Stomach (tissue), 8 donors: ENCODE measurements at regions not wholly inside any gene's neighbourhood (a gene's known extent, or its start where the extent isn't known, plus 50 kb on each side); places are given as distances from the start of the nearest gene placed in this dataset.

Experiments used
- DNase-seq, 2 donors: peaks; one replicate each; pipeline versions ENCODE4 v3.0.0 to v3.0.0-alpha.2; 2013 to 2019
- H3K27ac ChIP-seq, 5 donors: fragments of 200-600 bp in 4 of 5; sonication (generic) in 4 of 5; one replicate each; pipeline ENCODE4 v1.5.1; 2013 to 2019; ENCODE audit warnings: mild to moderate bottlenecking in 1 of 5, moderate library complexity in 1 of 5
- H3K27me3 ChIP-seq, 3 donors: fragments of 200-600 bp; sonication (generic); one replicate each; pipeline ENCODE4 v1.5.1; 2017 to 2019; ENCODE audit warnings: mixed run types in 1 of 3
- H3K36me3 ChIP-seq, 4 donors: fragments of 200-600 bp; sonication (generic); 1 replicate in 3 of 4; 2 replicates in 1 of 4; pipeline ENCODE4 v1.5.1; 2016 to 2019
- H3K4me1 ChIP-seq, 4 donors: fragments of 200-600 bp; sonication (generic); one replicate each; pipeline ENCODE4 v1.5.1; 2016 to 2019
- H3K4me3 ChIP-seq, 4 donors: fragments of 200-600 bp; sonication (generic) in 3 of 4; one replicate each; pipeline ENCODE4 v1.5.1; 2016 to 2019; ENCODE audit warnings: mild to moderate bottlenecking in 1 of 4
- H3K9me3 ChIP-seq, 4 donors: fragments of 200-600 bp; sonication (generic); one replicate each; pipeline ENCODE4 v1.5.1; 2016 to 2019
- CTCF ChIP-seq, 7 experiments: fragments of 450-650 bp in 4 of 7; fragments of 200-600 bp in 3 of 7; sonication (generic) in 3 of 7; IDR thresholded peaks; one replicate each; pipeline ENCODE4 v1.5.1; 2016 to 2019; ENCODE audit warnings: antibody characterized with exemption in 7 of 7, control low read depth in 2 of 7, mild to moderate bottlenecking in 1 of 7
- EP300 ChIP-seq: sonication (generic); formaldehyde crosslinking; IDR thresholded peaks from one replicate; pipeline ENCODE4 v1.6.1; 2017; ENCODE audit warnings: antibody characterized with exemption
- POLR2A ChIP-seq, 4 donors: fragments of 450-650 bp; IDR thresholded peaks; one replicate each; pipeline ENCODE4 v1.6.1; 2016; ENCODE audit warnings: antibody characterized with exemption in 4 of 4, control low read depth in 2 of 4, mild to moderate bottlenecking in 1 of 4, moderate library complexity in 1 of 4
- POLR2AphosphoS5 ChIP-seq, 3 donors: sonication (generic); formaldehyde crosslinking; IDR thresholded peaks; one replicate each; pipeline ENCODE4 v1.6.1; 2016; ENCODE audit warnings: antibody characterized with exemption in 3 of 3
- WGBS, 5 donors: extraction: QIAGEN DNeasy Blood & Tissue Kit in 3 of 5; methylation state at CpG; one replicate each; pipeline versions ENCODE4 v1.1.5 to v1.1.7; 2013 to 2018; 5-methylcytosine and 5-hydroxymethylcytosine counted together
- intact Hi-C: fragments of 100-400 bp; cut with DNase I; formaldehyde crosslinking; loops from one replicate; pipeline ENCODE4 v1.15.1; 2023; ENCODE audit warnings: low total_unique reads
- donor health status: healthy with polysubstance abuse.
- donor health status: Bipolar disorder and iron deficiency.
- donor health status: healthy.

GRCh38 chr15:46344115-46344724 is 709.4 kb downstream of the SQOR start:
- 50 to 62% (median 55%) methylated on average over 2 of the region's 2 CpGs for WGBS, 5 donors
- intact Hi-C loops, result no loop called here
- peak in 1 of 2 donors; percentile 4 for DNase-seq
- Histone ChIP-seq H3K4me3 (no peak overlapping the region), H3K4me1 (no peaks in the 10 kb centered on the region), H3K9me3 (no peaks in the 10 kb centered on the region), H3K36me3 (no peaks in the 10 kb centered on the region), H3K27me3 (no peaks in the 10 kb centered on the region), H3K27ac (no peak overlapping the region)
- TF ChIP-seq EP300 (no peak), POLR2A (IDR thresholded peaks at IDR 0.05) (no peak), CTCF (IDR thresholded peaks at IDR 0.05) (no peak), POLR2AphosphoS5 (IDR thresholded peaks at IDR 0.05) (no peak)

- WGBS, 5 donors, result 72 to 85% (median 83%) methylated on average over 3 of the region's 3 CpGs
- Histone ChIP-seq H3K4me3 (no peak overlapping the region), H3K27ac (no peak overlapping the region), H3K4me1 (no peaks in the 10 kb centered on the region), H3K36me3 (no peaks in the 10 kb centered on the region), H3K9me3 (no peaks in the 10 kb centered on the region), H3K27me3 (no peaks in the 10 kb centered on the region)
- peak in 1 of 2 donors; percentile 10 for DNase-seq
- intact Hi-C loops, result no loop called here
- no peak for TF ChIP-seq EP300
- no peak for TF ChIP-seq POLR2AphosphoS5 (IDR thresholded peaks at IDR 0.05)
- TF ChIP-seq POLR2A (IDR thresholded peaks at IDR 0.05), result no peak
- TF ChIP-seq CTCF (IDR thresholded peaks at IDR 0.05), result no peak
These were observed 710.1 kb downstream of the SQOR start for GRCh38 chr15:46344915-46345314.

- WGBS, 5 donors, result 77 to 93% (median 89%) methylated on average over 3 of the region's 3 CpGs
- no peak for TF ChIP-seq EP300
- TF ChIP-seq POLR2AphosphoS5 (IDR thresholded peaks at IDR 0.05), result no peak
- TF ChIP-seq POLR2A (IDR thresholded peaks at IDR 0.05), result no peak
- TF ChIP-seq CTCF (IDR thresholded peaks at IDR 0.05), result no peak
- no peaks in the 10 kb centered on the region for H3K36me3 ChIP-seq
These were observed 719.6 kb downstream of the SQOR start for GRCh38 chr15:46354443-46354842.

GRCh38 chr15:46365572-46365971 is 730.7 kb downstream of the SQOR start:
- Histone ChIP-seq H3K4me3 (no peak overlapping the region), H3K9me3 (peaks cover 0 to 8% (median under 1%) of the 10 kb centered on the region in 4 donors), H3K27ac (no peak overlapping the region), H3K4me1 (no peaks in the 10 kb centered on the region), H3K27me3 (no peaks in the 10 kb centered on the region), H3K36me3 (no peaks in the 10 kb centered on the region)
- DNase-seq, result peak in 1 of 2 donors; percentile 34
- TF ChIP-seq POLR2AphosphoS5 (IDR thresholded peaks at IDR 0.05) (no peak), EP300 (no peak), CTCF (IDR thresholded peaks at IDR 0.05) (no peak), POLR2A (IDR thresholded peaks at IDR 0.05) (no peak)
- WGBS, 5 donors, result 49 to 76% (median 70%) methylated on average over 6 of the region's 6 CpGs
- intact Hi-C loops, result no loop called here

More at GRCh38 chr15:46354443-46354842, 719.6 kb downstream of the SQOR start:
- intact Hi-C loops, result no loop called here
- no peaks in the 10 kb centered on the region for H3K27me3 ChIP-seq
- no peak overlapping the region for H3K27ac ChIP-seq
- H3K4me3 ChIP-seq, result no peak overlapping the region
- DNase-seq, result no peak
- H3K9me3 ChIP-seq, result peaks cover 0 to 34% (median 5%) of the 10 kb centered on the region in 4 donors
- no peaks in the 10 kb centered on the region for H3K4me1 ChIP-seq
